ENCODE measurements at regions not wholly inside any gene's neighbourhood (a gene's known extent, or its start where the extent isn't known, plus 50 kb on each side); places are given as distances from the start of the nearest gene placed in this dataset.

DNA sequence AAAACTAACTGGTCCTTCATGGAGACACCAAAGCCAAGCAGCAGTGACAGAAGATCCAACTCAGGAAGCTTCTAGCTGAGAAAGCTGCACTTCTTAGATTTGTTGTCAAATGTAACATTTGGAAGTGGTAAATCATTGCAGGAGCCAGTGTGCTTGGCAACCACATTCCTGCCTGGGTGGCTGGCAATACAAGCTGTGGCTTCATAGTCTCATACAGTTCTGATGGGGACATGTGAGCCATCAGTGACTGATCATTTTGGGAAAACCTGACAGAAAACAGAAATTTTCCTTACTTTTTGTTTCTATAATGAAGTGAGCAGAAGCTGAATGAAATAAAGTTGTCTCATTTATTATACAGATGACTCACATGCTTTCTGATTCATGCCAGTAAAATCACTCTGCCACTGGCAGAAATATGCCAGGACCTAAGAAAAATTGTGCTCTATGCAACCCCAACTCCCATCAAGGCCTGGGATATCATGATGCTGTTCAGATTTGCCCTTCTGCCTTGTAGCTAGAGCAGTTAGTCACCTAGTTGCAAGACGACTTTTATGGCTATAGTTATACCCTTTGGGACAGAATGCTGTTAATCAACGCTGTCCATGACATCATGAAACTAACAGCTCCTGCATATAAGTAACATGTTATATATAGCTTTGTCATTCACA lies 508.1 kb downstream of the ADCYAP1 start:
- no peak overlapping the region for H3K27ac ChIP-seq
- no peak overlapping the region for H3K4me3 ChIP-seq
- intact Hi-C loops (cut with DNase I), result no loop called here
- no peak for DNase-seq (ENCODE audit: low spot score in 2 of 2)
- no peaks in the 10 kb centered on the region for H3K27me3 ChIP-seq
- H3K9me3 ChIP-seq, result no peaks in the 10 kb centered on the region
- no peaks in the 10 kb centered on the region for H3K4me1 ChIP-seq
- TF ChIP-seq, protein P1, sequence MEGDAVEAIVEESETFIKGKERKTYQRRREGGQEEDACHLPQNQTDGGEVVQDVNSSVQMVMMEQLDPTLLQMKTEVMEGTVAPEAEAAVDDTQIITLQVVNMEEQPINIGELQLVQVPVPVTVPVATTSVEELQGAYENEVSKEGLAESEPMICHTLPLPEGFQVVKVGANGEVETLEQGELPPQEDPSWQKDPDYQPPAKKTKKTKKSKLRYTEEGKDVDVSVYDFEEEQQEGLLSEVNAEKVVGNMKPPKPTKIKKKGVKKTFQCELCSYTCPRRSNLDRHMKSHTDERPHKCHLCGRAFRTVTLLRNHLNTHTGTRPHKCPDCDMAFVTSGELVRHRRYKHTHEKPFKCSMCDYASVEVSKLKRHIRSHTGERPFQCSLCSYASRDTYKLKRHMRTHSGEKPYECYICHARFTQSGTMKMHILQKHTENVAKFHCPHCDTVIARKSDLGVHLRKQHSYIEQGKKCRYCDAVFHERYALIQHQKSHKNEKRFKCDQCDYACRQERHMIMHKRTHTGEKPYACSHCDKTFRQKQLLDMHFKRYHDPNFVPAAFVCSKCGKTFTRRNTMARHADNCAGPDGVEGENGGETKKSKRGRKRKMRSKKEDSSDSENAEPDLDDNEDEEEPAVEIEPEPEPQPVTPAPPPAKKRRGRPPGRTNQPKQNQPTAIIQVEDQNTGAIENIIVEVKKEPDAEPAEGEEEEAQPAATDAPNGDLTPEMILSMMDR (IDR thresholded peaks at IDR 0.05), result no peak
- no peaks in the 10 kb centered on the region for H3K36me3 ChIP-seq

DNA sequence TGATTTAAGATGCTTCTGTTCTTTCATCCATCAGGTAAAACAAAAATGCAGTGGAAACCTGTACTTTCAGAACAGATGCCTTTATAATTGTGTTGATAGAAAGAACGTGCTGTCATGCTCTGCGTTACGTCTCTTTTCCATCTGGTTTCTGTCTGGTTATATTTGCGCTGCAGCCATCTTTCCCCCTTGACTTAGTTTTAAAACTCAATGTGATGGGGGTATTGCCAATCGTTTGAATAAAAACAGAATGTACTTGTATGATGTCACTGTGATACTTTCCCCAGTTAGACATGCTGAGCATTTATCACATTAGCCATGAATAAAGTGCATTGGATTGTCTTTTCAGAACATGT lies 508.6 kb downstream of the ADCYAP1 start:
- H3K27me3 ChIP-seq, result no peaks in the 10 kb centered on the region
- no peak overlapping the region for H3K27ac ChIP-seq
- no peaks in the 10 kb centered on the region for H3K36me3 ChIP-seq
- intact Hi-C loops (cut with DNase I), result no loop called here
- TF ChIP-seq, protein P1 (IDR thresholded peaks at IDR 0.05), result no peak
- no peaks in the 10 kb centered on the region for H3K4me1 ChIP-seq
- no peak for DNase-seq (ENCODE audit: low spot score in 2 of 2)
- no peak overlapping the region for H3K4me3 ChIP-seq
- H3K9me3 ChIP-seq, result no peaks in the 10 kb centered on the region

DNA sequence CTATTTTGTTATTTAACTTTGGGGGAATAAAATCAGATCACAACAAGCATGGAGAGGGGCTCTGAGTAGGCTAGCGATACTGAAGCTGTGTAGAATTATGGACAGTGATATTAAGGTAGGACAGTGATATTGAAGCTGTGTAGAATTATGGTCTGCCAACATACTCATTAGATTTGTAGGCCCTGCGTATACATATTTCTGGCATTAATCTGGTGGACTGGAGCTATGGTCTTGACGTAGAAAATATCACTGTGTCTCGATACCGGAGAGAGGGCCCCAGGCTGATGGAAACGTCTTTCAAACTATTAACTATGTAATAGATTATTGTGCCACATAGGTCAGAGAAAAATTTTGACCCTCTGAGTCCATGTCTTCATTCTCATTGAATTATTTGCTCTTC lies 511.4 kb downstream of the ADCYAP1 start:
- Histone ChIP-seq H3K4me3 (no peak overlapping the region), H3K27ac (no peak overlapping the region), H3K27me3 (no peaks in the 10 kb centered on the region), H3K9me3 (no peaks in the 10 kb centered on the region), H3K36me3 (no peaks in the 10 kb centered on the region), H3K4me1 (no peaks in the 10 kb centered on the region)
- TF ChIP-seq, protein P1 (IDR thresholded peaks at IDR 0.05), result no peak
- no peak for DNase-seq (ENCODE audit: low spot score in 2 of 2)
- intact Hi-C loops (cut with DNase I), result no loop called here

DNA sequence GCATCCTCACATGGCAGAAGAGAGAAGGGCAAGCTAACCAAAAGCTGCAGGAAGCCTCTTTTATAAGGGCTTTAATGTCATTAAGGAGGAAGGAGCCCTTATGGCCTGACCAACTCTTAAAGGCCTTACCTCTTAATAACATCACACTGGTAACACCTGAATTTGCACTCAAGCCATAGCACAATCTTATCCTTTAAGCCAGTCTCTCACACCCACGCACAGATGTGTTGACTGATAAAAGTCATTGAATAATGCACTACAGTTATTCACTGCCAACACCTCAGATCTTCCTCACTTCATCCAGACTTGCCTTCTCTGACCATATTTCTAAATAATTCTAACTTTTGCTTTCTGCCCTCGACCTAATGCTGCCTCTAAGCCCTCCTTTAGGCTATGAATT lies 516.8 kb downstream of the ADCYAP1 start:
- no peak for DNase-seq (ENCODE audit: low spot score in 2 of 2)
- Histone ChIP-seq H3K4me1 (no peaks in the 10 kb centered on the region), H3K9me3 (no peaks in the 10 kb centered on the region), H3K36me3 (no peaks in the 10 kb centered on the region), H3K27me3 (no peaks in the 10 kb centered on the region), H3K27ac (no peak overlapping the region), H3K4me3 (no peak overlapping the region)
- TF ChIP-seq, protein P1 (IDR thresholded peaks at IDR 0.05), result no peak
- intact Hi-C loops (cut with DNase I), result no loop called here

DNA sequence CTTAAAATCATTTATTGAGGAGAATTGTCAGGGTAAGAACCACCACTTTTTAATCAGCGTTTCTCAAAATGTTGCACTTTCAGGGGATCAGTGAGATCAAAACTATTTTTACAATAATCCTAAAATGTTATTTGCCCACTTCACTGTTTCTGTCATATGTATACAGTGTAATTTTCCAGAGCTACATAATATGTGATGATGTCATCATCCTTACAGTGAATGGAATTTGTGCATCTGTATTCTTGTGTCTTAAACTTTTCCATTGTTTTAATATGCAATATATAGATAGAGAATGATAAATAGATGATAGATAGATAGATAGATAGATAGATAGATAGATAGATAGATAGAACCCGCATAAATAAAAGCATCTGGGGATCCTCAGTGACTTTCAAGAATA lies 518.0 kb downstream of the ADCYAP1 start:
- no peak for DNase-seq (ENCODE audit: low spot score in 2 of 2)
- TF ChIP-seq, protein P1 (IDR thresholded peaks at IDR 0.05), result no peak
- H3K27me3 ChIP-seq, result no peaks in the 10 kb centered on the region
- intact Hi-C loops (cut with DNase I), result no loop called here
- H3K27ac ChIP-seq, result no peak overlapping the region
- H3K9me3 ChIP-seq, result no peaks in the 10 kb centered on the region
- no peaks in the 10 kb centered on the region for H3K36me3 ChIP-seq
- no peaks in the 10 kb centered on the region for H3K4me1 ChIP-seq
- no peak overlapping the region for H3K4me3 ChIP-seq

DNA sequence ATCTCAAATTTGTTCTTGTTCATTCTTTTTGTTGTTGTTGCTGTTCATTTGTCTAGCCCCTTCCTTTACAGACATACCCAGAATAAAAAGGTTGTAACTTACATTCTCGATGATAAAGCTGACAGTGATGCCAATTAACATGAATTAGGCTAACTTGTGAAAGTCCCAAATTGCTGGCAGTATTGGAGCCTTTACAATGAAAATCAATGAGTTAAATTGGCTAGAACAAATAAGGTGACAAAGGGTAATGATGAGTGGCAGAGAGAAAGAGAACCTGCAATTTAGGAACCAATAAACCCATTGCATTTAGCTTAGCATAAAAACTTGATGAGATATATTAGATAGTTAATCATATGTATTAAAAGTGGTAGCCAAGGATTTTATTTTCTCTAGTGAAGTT lies 521.0 kb downstream of the ADCYAP1 start:
- no peak for DNase-seq (ENCODE audit: low spot score in 2 of 2)

More for the DNA sequence above, 521.0 kb downstream of the ADCYAP1 start:
- TF ChIP-seq, protein P1 (IDR thresholded peaks at IDR 0.05), result no peak
- Histone ChIP-seq H3K4me3 (no peak overlapping the region), H3K27ac (no peak overlapping the region), H3K9me3 (no peaks in the 10 kb centered on the region), H3K4me1 (no peaks in the 10 kb centered on the region), H3K36me3 (no peaks in the 10 kb centered on the region), H3K27me3 (no peaks in the 10 kb centered on the region)
- intact Hi-C loops (cut with DNase I), result no loop called here

Data from ascending aorta (tissue), 2 donors.